ENCODE measurements at regions not wholly inside any gene's neighbourhood (a gene's known extent, or its start where the extent isn't known, plus 50 kb on each side); places are given as distances from the start of the nearest gene placed in this dataset.

- TF ChIP-seq POLR2AphosphoS5 (IDR thresholded peaks at IDR 0.05) (no peak), POLR2A (IDR thresholded peaks at IDR 0.05; ENCODE audit: low read depth) (no peak), EP300 (IDR thresholded peaks at IDR 0.05) (no peak)
These were observed 799.5 kb upstream of the ADGRL3 start for GRCh38 chr4:60400593-60400992.
